Transverse colon (tissue), 4 donors: ENCODE measurements at regions not wholly inside any gene's neighbourhood (a gene's known extent, or its start where the extent isn't known, plus 50 kb on each side); places are given as distances from the start of the nearest gene placed in this dataset.

Experiments used
- CTCF ChIP-seq, 5 experiments: fragments of 200-600 bp in 3 of 5; fragments of 450-650 bp in 2 of 5; sonication (generic) in 3 of 5; IDR thresholded peaks; 1 replicate in 2 of 5; 2 replicates in 3 of 5; pipeline ENCODE4 v1.5.1; 2016 to 2017; ENCODE audit warnings: antibody characterized with exemption in 5 of 5, inconsistent platforms in 3 of 5, mild to moderate bottlenecking in 2 of 5, moderate library complexity in 1 of 5
- EP300 ChIP-seq: sonication (generic); formaldehyde crosslinking; IDR thresholded peaks from one replicate; pipeline ENCODE4 v1.6.1; 2017; ENCODE audit warnings: antibody characterized with exemption, low read depth
- POLR2A ChIP-seq: fragments of 450-650 bp; IDR thresholded peaks from one replicate; pipeline ENCODE4 v1.6.1; 2016; ENCODE audit warnings: antibody characterized with exemption, mild to moderate bottlenecking, moderate library complexity
- POLR2AphosphoS5 ChIP-seq, 3 donors: sonication (generic); formaldehyde crosslinking; IDR thresholded peaks; one replicate each; pipeline ENCODE4 v1.6.1; 2016; ENCODE audit warnings: antibody characterized with exemption in 3 of 3

- no peak for TF ChIP-seq EP300
- TF ChIP-seq CTCF (IDR thresholded peaks at IDR 0.05) = no peak
- TF ChIP-seq POLR2AphosphoS5 (IDR thresholded peaks at IDR 0.05) = no peak
- TF ChIP-seq POLR2A = no peak
Observed at GRCh38 chr5:17412760-17413671, 85.0 kb upstream of the TAF11L2 start.
